ENCODE measurements at regions not wholly inside any gene's neighbourhood (a gene's known extent, or its start where the extent isn't known, plus 50 kb on each side); places are given as distances from the start of the nearest gene placed in this dataset.

DNA sequence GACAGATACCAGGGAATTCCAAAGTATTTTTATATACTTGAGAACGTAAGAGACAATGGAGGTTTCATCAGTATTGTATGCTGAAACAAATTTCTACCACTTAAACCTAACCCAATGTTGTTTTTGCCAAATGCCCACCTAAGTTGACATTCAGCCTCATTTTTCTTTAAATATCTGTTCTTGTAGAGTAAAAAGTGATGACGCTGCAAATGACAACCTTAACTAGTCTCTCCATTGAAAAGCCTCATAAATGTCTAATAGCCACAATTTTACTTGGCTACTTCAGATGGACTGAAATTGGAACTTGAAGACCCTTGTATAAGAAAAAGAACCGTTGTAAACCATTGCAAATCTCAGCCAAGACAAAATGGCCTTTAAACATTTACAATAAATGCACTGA lies 176.9 kb downstream of the CRPPA start:
- TF ChIP-seq, protein P1, sequence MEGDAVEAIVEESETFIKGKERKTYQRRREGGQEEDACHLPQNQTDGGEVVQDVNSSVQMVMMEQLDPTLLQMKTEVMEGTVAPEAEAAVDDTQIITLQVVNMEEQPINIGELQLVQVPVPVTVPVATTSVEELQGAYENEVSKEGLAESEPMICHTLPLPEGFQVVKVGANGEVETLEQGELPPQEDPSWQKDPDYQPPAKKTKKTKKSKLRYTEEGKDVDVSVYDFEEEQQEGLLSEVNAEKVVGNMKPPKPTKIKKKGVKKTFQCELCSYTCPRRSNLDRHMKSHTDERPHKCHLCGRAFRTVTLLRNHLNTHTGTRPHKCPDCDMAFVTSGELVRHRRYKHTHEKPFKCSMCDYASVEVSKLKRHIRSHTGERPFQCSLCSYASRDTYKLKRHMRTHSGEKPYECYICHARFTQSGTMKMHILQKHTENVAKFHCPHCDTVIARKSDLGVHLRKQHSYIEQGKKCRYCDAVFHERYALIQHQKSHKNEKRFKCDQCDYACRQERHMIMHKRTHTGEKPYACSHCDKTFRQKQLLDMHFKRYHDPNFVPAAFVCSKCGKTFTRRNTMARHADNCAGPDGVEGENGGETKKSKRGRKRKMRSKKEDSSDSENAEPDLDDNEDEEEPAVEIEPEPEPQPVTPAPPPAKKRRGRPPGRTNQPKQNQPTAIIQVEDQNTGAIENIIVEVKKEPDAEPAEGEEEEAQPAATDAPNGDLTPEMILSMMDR (IDR thresholded peaks at IDR 0.05): no peak
- TF ChIP-seq POLR2A (IDR thresholded peaks at IDR 0.05): no peak
- TF ChIP-seq POLR2AphosphoS5 (IDR thresholded peaks at IDR 0.05): no peak

Measured in prostate gland (tissue), 2 donors.